OCI-LY7 (cell line): ENCODE measurements at regions not wholly inside any gene's neighbourhood (a gene's known extent, or its start where the extent isn't known, plus 50 kb on each side); places are given as distances from the start of the nearest gene placed in this dataset.

ENCODE experiments used
- EZH2phosphoT487 ChIP-seq: fragments of 200-600 bp; sonication (generic); IDR thresholded peaks from 2 replicates; pipeline ENCODE4 v1.6.1; 2018; ENCODE audit warnings: low read depth, borderline replicate concordance, mild to moderate bottlenecking, mixed run types, antibody characterized with exemption, low read length, moderate library complexity, mixed read lengths
- TF ChIP-seq, protein P1 (sequence below): fragments of 200-600 bp; sonication (generic); conservative IDR thresholded peaks from 2 replicates; pipeline ENCODE4 v1.5.1; 2014; ENCODE audit warnings: mild to moderate bottlenecking, antibody characterized with exemption, low read length, moderate library complexity, mixed read lengths

DNA sequence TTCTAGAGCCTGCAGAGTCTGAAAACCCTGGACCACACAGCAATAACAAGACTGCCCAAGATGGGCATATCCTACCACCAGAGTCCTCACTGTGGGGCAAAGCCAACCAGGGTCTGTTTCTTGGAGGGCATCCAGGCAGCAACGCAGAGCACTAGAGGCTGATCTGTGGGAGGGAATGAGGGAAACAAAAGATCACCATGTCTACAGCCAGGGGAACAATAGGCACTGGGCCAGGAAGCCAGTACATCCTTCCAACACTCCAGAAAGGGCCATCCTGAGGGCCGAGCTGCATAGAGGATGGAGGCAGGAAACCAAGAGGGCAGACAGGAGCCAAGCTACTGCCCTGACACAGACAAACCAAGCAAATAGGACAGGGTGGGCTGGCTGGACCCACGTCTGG lies 416.1 kb upstream of the IRX4 start:
- TF ChIP-seq, protein P1, sequence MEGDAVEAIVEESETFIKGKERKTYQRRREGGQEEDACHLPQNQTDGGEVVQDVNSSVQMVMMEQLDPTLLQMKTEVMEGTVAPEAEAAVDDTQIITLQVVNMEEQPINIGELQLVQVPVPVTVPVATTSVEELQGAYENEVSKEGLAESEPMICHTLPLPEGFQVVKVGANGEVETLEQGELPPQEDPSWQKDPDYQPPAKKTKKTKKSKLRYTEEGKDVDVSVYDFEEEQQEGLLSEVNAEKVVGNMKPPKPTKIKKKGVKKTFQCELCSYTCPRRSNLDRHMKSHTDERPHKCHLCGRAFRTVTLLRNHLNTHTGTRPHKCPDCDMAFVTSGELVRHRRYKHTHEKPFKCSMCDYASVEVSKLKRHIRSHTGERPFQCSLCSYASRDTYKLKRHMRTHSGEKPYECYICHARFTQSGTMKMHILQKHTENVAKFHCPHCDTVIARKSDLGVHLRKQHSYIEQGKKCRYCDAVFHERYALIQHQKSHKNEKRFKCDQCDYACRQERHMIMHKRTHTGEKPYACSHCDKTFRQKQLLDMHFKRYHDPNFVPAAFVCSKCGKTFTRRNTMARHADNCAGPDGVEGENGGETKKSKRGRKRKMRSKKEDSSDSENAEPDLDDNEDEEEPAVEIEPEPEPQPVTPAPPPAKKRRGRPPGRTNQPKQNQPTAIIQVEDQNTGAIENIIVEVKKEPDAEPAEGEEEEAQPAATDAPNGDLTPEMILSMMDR: no peak
- no peak for TF ChIP-seq EZH2phosphoT487
